ENCODE measurements at regions not wholly inside any gene's neighbourhood (a gene's known extent, or its start where the extent isn't known, plus 50 kb on each side); places are given as distances from the start of the nearest gene placed in this dataset.

DNA sequence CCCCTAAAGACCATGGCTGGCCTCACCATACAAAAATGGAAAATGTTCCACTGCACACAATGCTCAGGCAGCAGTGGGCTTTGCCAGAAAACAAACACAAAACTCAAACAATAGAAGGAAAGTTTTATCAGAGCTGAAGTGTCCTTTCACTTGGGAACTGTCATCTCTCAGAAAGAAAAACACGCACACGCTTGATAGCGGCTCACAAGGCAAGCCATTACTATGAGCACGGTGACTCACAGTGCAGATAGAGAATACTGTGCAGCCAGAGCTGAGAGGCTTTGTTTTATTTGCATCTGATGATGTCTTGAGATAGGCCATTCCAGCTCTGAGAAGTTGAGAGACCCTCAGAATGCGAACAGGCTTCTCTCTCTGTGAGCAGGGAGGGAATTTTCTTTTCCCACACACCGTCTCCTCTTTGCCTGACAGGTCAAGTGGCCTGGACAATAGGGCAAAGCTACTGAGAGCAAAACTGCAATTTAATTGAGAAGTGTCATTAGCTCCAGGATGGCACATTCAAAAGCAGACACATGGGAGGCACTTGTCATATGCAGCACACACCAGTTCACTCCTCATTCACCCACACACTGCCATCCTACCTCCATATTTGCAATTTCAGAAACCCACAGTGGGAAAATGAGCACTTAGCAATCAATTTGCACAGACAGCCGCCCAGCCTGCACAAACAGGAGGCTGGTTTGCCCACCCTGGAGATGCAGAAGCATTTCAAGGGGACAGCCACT lies 236.6 kb downstream of the SS18 start:
- H3K36me3 Mint-ChIP-seq (ENCODE audit: low read depth), result no peaks in the 10 kb centered on the region
- H3K27ac Mint-ChIP-seq, result no peak overlapping the region
- TF ChIP-seq CTCF (IDR thresholded peaks at IDR 0.05), result no peak
- no peaks in the 10 kb centered on the region for H3K9me3 Mint-ChIP-seq
- no peak for DNase-seq
- no peak overlapping the region for H3K4me3 Mint-ChIP-seq
- H3K27me3 Mint-ChIP-seq (ENCODE audit: insufficient read depth), result peaks cover 3% of the 10 kb centered on the region; the same call in 1 of the 2 replicates
- H3K4me1 Mint-ChIP-seq (ENCODE audit: low read depth), result no peaks in the 10 kb centered on the region

DNA sequence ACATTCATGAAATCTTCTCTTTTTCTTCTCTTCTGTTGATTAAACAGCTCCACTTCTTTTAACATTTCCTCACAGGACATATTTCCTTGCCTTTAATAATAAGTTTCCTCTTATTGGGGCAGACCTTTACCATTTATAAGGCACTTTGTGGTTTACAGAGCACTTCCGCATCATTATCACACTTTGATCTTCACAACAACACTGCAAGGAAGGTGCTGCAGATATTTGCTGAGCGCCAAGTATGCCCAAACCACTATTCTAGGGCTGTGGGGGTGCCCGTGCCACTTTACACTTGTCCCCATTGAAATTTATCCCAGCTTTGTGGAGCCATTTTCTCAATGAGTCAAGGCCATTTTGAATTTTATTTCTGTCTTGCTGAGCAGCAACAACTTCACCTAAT lies 246.6 kb downstream of the SS18 start:
- H3K4me3 Mint-ChIP-seq, result no peak overlapping the region
- H3K27me3 Mint-ChIP-seq (ENCODE audit: insufficient read depth), result peaks cover 8% of the 10 kb centered on the region
- TF ChIP-seq CTCF (IDR thresholded peaks at IDR 0.05), result no peak
- no peak for DNase-seq
- no peaks in the 10 kb centered on the region for H3K4me1 Mint-ChIP-seq (ENCODE audit: low read depth)
- no peaks in the 10 kb centered on the region for H3K36me3 Mint-ChIP-seq (ENCODE audit: low read depth)
- H3K9me3 Mint-ChIP-seq, result no peaks in the 10 kb centered on the region
- H3K27ac Mint-ChIP-seq, result no peak overlapping the region

- Mint-ChIP-seq H3K27me3 (ENCODE audit: insufficient read depth) (peaks cover 10% of the 10 kb centered on the region), H3K27ac (no peak overlapping the region), H3K9me3 (no peaks in the 10 kb centered on the region), H3K4me3 (no peak overlapping the region), H3K36me3 (ENCODE audit: low read depth) (no peaks in the 10 kb centered on the region), H3K4me1 (ENCODE audit: low read depth) (no peaks in the 10 kb centered on the region)
- DNase-seq, result no peak
- TF ChIP-seq CTCF (IDR thresholded peaks at IDR 0.05), result no peak
Observed at GRCh38 chr18:25842665-25843064, 247.7 kb downstream of the SS18 start.

- Mint-ChIP-seq H3K4me1 (ENCODE audit: low read depth) (peaks cover 13% of the 10 kb centered on the region), H3K27me3 (ENCODE audit: insufficient read depth) (peaks cover 5% of the 10 kb centered on the region; the same call in 1 of the 2 replicates), H3K27ac (no peak overlapping the region), H3K9me3 (no peaks in the 10 kb centered on the region), H3K4me3 (no peak overlapping the region), H3K36me3 (ENCODE audit: low read depth) (no peaks in the 10 kb centered on the region)
- no peak for DNase-seq
- TF ChIP-seq CTCF (IDR thresholded peaks at IDR 0.05), result no peak
Observed at GRCh38 chr18:25834061-25834460, 256.4 kb downstream of the SS18 start.

DNA sequence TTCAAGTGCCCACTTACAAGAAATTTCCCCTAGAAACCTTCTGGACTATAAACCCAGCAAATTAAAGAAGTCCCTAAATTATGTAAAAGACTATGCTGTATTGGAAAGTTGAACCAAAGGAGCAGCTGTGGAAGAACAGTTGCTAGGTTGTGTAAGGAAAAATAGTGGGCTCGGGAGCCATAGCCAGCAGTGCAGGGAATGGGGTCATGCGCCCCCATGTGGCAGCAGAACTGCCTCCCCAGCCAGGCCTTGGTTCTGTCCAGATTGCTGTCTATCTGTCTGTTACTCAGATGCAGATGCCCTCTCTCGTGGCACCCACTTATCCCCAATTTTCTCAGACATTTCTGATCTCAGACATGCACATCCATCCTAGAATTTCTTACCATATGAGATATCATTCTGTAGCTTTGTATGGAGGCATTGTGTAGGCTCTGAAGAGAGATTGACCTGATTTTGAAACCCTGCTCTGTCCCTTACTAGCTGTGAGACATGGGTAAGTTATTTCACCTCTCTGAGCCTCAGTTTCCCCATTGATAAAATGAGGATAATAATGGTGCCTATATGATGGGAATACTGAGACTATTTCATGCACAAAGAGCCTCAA lies 258.3 kb downstream of the SS18 start:
- Mint-ChIP-seq H3K4me1 (ENCODE audit: low read depth) (peaks cover 31% of the 10 kb centered on the region), H3K27ac (no peak overlapping the region), H3K36me3 (ENCODE audit: low read depth) (no peaks in the 10 kb centered on the region), H3K9me3 (no peaks in the 10 kb centered on the region), H3K27me3 (ENCODE audit: insufficient read depth) (0 out of 2 replicates have a peak, but pooled peaks cover 2% of the 10 kb centered on the region), H3K4me3 (no peak overlapping the region)
- DNase-seq, result peak; percentile 47
- TF ChIP-seq CTCF (IDR thresholded peaks at IDR 0.05), result peak; percentile 91
